Epithelial cell of esophagus (primary cell): ENCODE measurements at regions not wholly inside any gene's neighbourhood (a gene's known extent, or its start where the extent isn't known, plus 50 kb on each side); places are given as distances from the start of the nearest gene placed in this dataset.
"Not testable (repeated sequence)": the region's sequence is repeated elsewhere in the genome, so short reads cannot be mapped to it uniquely, and the experiment has no call there.

Experiments
- DNase-seq: peaks from one replicate; pipeline ENCODE4 v3.0.0; 2010; ENCODE audit warnings: low read depth
- H3K4me3 ChIP-seq: 2 replicates; pipeline ENCODE4 v1.5.1; 2011; ENCODE audit warnings: mild to moderate bottlenecking, low read length, control low read depth
- CTCF ChIP-seq: IDR thresholded peaks from 2 replicates; pipeline ENCODE4 v1.5.1; 2011; ENCODE audit warnings: low read depth, mild to moderate bottlenecking, low read length, control low read depth, inconsistent platforms; ENCODE audit not compliant: insufficient read depth; ENCODE audit errors: missing control alignments

GRCh38 chr1:60668585-60668984 is 413.8 kb upstream of the NFIA start:
- TF ChIP-seq CTCF, result no peak
- no peak overlapping the region for H3K4me3 ChIP-seq
- no peak for DNase-seq

GRCh38 chr1:60665311-60665710 is 417.1 kb upstream of the NFIA start:
- no peak overlapping the region for H3K4me3 ChIP-seq
- TF ChIP-seq CTCF, result no peak
- DNase-seq, result no peak

- H3K4me3 ChIP-seq, result no peak overlapping the region
- no peak for DNase-seq
- TF ChIP-seq CTCF, result no peak
Measured at GRCh38 chr1:60664086-60664625, 418.2 kb upstream of the NFIA start.

GRCh38 chr1:60662486-60663044 is 419.8 kb upstream of the NFIA start:
- DNase-seq, result peak; percentile 14
- TF ChIP-seq CTCF, result no peak
- no peak overlapping the region for H3K4me3 ChIP-seq

- no peak for TF ChIP-seq CTCF
- no peak for DNase-seq
- no peak overlapping the region for H3K4me3 ChIP-seq
Measured at GRCh38 chr1:60657926-60658325, 424.4 kb upstream of the NFIA start.

- no peak overlapping the region for H3K4me3 ChIP-seq
- TF ChIP-seq CTCF, result no peak
Measured at GRCh38 chr1:60655679-60656355, 426.5 kb upstream of the NFIA start.

GRCh38 chr1:60640033-60640551 is 442.3 kb upstream of the NFIA start:
- not testable (repeated sequence) for H3K4me3 ChIP-seq, DNase-seq

More at GRCh38 chr1:60655679-60656355, 426.5 kb upstream of the NFIA start:
- no peak for DNase-seq
